ENCODE measurements at regions not wholly inside any gene's neighbourhood (a gene's known extent, or its start where the extent isn't known, plus 50 kb on each side); places are given as distances from the start of the nearest gene placed in this dataset.

- TF ChIP-seq ZNF274 (IDR thresholded peaks at IDR 0.05; ENCODE audit: low read depth, low read length): no peak
- no peak for TF ChIP-seq YY1 (IDR thresholded peaks at IDR 0.05; ENCODE audit: insufficient read depth, insufficient read length)
Measured at GRCh38 chrX:15909605-15910004, 55.0 kb upstream of the AP1S2 start.
